Inflammatory macrophage treated with lipopolysaccharide for 1 hour (primary cell): ENCODE measurements at regions not wholly inside any gene's neighbourhood (a gene's known extent, or its start where the extent isn't known, plus 50 kb on each side); places are given as distances from the start of the nearest gene placed in this dataset.

ENCODE experiments used
- DNase-seq, 2 donors: peaks; one replicate each; pipeline ENCODE4 v3.0.0-alpha.2; 2020 to 2022

DNA sequence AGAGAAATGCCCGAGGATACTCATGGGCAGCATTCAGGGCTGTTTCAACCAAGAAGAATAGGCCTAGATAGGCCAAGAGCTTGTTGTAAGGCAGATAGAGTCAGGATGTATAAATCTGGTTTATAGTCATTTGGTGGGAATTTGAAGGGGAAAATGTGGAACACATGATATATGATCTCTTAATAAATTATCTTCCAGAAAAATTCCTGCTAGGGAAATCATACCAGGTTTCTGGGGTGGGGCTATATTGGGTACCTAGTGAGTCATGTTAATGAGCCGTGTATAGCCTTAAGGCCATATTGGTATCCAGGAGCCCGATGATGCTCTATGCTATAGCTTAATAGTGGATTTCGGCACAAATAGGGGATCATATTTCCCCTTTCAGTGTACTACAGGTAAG is 51.5 kb upstream of the HTR2A start:
- DNase-seq: no peak

DNA sequence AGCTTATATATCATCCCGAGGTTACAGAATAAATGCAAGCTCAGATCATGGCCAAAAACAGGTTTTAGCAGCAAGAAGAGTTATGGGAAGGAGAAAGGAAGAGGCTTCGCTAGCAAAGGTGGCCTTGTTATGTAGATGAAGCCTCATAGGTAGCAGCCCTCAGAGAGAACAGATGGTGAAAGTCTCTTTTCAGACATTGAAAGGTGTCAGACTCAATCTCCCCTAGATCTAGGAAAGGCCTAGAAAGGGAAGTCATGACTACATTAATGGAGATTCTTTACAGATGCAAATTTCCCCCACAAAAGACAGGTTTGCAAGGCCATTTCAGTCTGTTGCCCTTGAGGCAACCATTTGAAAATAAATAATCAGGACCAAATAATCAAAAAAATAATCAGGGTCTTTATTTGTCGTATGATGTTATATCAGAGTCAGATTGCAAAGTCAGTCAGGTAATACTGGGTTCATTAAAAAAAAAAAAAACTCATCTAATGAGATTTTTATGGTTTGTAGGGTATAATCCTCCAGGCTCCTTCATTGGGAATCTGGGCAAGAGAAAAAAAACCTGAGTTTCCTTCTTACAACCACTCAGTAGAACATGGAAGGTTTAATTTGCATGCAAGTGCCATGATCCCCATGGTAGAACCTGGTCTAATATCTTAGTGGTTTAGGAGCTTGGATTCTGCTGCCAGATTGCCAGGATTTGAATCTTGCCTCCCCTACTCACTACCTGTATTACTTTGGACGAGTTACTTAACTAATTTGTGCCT is 50.8 kb upstream of the HTR2A start:
- DNase-seq: no peak
